DMS 273 (cell line): ENCODE measurements at regions not wholly inside any gene's neighbourhood (a gene's known extent, or its start where the extent isn't known, plus 50 kb on each side); places are given as distances from the start of the nearest gene placed in this dataset.

Experiments used
- DNase-seq: peaks from one replicate; lab custom pipeline; 2025; ENCODE audit not compliant: unreplicated experiment; lab: John Stamatoyannopoulos, UW

DNA sequence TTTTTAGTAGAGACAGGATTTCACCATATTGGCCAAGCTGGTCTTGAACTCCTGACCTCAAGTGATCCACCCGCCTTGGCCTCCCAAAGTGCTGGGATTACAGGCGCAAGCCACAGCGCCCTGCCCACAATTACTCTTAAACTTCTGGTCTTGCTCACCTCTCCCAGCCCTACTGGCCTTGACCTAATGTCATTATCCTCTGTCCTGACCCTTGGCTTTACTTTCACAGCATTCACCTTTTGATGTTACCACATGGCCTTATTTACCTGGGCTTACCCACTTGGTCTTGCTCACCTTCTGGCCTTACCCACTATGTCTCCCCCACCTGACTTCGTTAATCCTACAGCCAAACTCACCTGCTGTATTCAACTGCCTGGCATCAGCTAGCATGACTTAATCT is 105.9 kb downstream of the IL12A start:
- no peak for DNase-seq

DNA sequence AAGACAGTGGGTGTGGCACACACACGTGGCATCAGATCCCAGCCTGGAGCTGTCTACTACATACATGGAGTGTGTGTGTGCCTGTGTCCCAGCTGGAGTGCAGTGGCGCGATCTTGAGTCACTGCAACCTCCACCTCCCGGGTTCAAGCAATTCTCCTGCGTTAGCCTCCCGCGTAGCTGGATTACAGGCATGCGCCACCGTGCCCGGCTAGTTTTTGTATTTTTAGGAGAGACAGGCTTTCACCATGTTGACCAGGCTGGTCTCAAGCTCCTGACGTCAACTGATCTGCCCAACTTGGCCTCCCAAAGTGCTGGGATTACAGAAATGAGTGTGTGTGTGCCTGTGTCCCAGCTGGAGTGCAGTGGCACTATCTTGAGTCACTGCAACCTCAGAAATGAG is 108.8 kb downstream of the IL12A start:
- DNase-seq, result no peak

DNA sequence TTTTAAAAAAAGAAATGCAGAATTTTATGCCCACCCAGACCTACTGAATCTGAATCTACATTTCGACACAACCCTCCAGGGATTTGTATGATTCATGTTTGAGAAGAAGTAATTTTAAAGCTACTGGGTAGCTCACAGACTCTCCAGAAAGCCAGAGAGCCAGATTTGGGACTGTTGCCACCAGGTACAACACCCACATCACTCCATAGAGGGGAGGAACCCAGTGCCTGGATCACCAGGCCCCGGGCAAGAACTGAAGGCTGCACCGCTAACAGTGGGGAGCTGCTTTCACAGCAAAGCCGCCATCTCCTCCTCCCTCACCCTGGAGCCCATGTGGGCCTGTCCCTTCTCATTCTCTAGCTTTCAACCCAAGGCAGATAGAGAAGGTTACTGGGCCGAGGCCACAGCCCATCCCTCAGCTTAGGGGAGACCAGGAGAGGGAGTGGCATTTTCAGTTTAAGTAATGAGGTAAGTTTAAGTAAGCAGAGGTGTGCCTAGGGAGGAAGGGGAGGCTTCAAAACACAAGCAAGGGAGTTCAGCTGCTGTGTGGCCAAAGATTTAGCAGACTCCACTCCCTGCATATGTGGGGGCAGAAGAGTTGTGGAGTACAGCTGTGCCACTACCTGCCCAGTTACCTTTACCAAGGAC is 109.8 kb downstream of the IL12A start:
- DNase-seq, result no peak

DNA sequence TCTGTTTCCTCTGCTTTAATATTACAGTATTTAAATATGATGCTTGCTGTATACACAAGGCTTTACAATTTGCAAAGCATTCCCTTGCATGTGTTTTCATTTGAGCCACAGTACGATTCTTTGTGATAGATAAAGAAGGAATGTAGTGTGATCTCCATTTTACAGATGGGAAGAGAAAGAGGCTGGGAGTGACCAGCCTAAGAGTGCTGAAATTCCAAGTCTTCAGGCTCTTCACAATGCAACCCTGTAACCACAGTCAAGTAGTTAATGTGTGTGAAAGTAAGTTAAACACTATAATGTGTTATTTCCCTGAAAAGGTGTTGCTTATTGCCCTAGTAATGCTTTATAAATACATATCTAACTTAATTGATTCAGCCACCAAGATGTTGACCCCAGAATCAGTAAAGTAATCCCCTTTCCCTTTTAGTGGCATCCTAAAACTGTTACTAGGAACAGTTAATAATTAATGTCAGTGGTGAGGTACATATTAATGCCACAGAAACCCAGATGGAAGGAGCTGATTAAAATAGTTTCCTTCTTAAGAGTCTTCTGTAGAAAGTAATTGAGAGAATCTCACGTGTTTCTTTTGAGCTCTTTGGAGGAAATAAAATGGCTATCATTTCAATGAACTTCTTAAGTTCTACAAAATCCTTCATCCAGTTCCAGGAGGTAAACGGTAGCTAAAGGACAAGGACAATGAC is 110.4 kb downstream of the IL12A start:
- no peak for DNase-seq

DNA sequence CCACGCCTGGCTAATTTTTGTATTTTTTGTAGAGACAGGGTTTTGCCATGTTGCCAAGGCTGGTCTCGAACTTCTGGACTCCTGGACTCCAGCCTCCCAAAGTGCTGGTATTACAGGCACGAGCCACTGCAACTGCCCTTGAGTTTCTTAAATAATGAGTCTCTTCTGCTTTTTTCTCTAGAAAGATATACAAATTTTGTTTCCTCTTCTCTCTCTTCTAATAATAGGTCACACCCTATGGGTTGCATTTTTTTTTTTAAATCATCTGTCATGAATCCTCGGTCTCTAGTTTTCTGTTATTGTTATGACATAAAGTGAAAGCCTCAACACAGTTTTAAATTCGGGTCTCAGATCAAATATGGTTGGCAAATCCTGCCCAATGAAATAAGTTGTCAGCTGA is 111.2 kb downstream of the IL12A start:
- DNase-seq, result no peak

DNA sequence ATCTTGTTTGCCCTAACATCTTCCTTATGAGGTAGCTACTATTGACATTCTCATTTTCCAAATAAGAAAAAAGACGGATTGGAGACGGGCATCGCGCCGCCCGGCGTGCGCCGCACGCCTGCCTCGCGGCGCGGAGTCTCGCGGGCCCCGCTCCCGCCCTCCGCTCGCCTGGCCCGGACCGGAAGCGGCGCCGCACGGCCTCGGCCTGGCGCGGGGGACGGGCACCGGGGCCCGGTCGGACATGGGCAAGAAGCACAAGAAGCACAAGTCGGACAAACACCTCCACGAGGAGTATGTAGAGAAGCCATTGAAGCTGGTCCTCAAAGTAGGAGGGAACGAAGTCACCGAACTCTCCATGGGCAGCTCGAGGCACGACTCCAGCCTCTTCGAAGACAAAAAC is 112.0 kb downstream of the IL12A start:
- DNase-seq, result no peak

DNA sequence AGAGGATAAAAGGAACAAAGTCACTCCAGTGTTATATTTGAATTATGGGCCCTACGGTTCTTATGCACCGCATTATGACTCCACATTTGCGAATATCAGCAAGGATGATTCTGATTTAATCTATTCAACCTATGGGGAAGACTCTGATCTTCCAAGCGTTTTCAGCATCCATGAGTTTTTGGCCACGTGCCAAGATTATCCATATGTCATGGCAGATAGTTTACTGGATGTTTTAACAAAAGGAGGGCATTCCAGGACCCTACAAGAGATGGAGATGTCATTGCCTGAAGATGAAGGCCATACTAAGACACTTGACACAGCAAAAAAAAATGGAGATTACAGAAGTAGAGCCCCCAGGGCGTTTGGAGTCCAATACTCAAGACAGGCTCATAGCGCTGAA is 113.4 kb downstream of the IL12A start:
- DNase-seq, result peak; percentile 57

DNA sequence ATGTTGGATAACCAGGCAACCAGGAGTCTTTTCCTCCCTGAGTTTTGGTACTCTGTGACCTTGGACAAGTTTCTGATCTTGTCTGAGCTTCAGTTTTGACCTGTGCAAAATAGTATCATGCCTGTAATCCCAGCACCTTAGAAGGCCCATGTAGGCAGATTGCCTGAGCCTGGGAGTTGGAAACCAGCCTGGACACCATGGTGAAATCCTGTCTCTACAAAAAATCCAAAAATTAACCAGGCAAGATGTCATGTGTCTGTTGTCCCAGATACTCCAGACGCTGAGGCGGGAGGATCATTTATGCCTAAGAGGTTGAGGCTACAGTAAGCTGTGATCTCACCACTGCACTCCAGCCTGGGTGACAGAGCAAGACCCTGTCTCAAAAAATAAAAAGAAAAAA is 114.8 kb downstream of the IL12A start:
- DNase-seq, result no peak

DNA sequence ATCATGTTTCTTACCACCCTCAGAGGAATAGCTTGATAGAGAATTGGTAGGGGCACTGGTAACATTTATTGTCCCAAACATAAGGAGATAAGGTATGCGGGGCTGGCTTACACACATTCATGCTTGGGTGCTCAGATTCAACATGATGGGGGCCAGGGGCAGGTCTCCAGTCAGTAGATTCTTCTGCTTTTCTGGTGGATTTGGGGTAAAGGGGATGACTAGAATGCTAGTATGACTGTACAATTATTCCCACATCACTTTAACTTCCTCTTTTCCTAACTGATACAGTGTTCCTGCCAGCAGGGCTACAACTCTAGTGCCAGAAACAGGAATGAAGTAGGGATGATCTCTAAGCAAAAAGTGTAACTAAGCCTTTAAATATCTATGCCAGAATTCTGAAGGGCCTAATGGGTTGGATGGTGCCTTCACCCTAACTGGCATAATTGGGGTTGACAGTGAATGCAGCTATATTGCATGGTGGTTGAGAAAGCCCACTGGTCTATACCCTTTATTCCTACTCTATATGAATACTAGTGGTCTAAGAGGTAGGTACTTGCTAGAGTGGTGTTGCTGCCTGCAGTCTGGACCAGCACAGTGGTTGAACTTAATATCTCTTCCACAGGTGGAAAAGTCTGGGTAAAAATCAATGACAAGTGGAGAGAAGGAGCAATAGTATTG is 117.4 kb downstream of the IL12A start:
- no peak for DNase-seq

DNA sequence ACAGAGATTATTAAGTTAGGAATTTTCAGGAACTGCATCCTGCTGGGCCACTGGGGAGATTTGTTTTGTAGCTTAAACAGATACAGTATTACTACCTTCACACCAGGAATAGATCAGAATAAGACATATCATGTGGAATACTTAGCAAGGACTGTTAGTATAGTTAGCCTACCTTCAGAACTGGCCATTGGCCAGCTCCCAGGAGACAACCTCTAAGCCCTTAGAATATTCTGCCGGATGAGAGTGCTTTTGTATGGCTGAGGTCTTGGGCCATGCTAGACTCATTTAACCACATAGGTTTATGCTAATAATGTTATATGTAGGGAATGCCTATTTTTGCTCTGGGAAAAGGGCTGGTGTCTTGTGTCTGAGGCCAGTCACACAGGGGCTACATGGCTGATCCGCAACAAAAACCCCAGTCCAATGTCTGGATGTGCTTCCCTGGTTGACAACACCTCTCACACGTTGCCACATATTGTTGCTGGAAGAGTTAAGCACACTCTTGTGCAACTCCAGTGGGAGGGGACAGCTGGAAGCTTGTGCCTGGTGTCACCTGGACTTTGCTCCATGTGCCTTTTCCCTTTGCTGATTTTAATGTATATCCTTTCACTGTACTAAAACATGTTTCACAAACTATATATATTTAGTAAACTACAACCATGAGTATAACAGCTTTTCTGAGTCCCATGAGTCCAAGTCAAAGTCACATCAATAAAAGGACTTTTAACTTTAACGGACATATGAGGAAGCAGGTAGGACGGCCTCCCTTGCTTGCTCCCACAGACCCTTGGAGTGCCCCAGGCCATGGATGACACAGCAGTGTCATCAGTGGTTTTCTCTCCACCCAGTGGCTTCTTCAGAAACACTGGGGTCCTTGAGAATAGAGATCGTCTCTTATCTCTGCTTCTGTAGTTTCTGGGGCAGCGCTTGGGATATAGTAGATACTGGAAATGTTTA is 118.0 kb upstream of the C3orf80 start:
- DNase-seq, result peak; percentile 21

DNA sequence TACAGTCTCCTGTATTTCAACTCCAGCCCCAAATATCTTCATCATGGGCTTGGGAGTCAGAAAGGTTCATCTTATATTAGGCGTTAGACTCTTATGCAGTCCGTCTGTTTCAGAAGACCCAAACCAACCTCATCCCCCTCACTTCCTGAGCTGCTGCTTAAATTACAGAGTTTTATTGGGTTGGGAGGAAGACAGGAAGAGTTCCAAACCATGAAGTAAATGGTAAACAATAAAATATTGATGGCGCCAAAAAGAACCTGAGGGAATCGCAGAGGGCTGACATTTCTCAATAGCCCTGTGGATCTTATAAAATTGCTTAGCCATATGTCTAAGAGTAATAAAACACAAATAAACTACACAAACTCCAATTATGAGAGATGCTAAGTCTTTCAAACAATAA is 116.9 kb upstream of the C3orf80 start:
- DNase-seq, result no peak

DNA sequence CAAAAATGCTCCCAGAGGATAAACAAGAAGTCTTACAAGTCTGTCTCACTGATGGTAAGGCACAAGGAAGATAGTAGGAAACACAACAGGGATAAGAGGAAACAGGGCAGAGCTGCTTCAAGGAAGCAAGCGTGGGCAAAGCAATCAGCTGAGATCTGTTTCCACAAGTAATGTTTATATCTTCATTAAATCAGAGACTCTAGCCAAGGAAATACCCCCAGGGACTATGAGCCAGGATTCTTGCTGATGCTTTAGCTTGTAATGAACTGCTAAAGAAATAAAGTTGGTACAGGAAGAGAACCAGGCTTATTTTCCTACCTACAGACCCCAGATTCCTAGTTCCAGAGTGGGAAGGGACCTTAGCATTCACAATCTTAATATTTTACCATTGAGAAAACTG is 112.7 kb upstream of the C3orf80 start:
- DNase-seq, result peak; percentile 22

DNA sequence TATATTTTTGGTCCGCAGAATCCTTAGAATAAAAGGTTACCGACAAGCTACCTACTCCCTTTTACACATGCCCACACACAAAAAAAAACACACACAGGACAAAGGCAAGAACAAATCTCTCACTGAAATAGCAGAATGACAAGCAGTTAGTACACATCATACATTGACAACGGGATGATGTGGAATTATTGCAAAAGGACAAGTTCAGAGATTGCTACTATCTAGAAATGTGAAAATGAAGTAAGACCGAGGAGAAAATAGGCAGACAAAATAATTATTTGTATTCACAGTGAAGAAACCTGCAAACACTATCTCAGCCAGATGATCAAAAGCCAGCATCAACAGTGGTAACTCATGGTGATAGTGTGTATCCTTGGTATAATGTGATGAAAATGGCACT is 112.2 kb upstream of the C3orf80 start:
- no peak for DNase-seq

DNA sequence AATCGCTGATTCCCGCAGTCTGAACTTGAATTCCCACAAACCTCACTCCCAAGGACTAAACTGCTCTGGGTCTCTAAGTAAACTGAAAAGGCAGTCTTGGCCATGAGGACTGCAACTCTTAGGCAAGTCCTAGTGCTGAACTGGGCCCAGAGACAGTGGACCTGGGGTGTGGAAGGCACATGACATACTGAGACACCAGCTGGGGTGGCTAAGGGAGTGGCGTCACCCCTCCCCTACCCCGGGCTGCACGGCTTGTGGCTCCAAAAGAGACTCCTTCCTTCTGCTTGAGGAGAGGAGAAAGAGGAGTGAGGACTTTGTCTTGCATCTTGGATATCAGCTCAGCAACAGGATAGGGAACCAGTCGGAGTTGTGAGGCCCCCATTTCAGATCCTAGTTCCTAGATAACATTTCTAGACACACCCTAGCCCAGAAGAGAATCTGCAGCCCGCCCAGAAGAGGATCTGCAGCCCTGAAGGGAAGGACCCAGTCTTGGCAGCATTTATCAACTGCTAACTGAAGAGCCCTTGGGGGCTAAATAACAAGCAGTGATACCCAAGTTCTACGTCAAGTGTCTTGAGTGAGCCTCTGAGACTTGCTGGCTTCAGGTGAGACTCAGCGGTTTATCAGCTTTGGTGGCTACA is 110.7 kb upstream of the C3orf80 start:
- DNase-seq, result no peak

DNA sequence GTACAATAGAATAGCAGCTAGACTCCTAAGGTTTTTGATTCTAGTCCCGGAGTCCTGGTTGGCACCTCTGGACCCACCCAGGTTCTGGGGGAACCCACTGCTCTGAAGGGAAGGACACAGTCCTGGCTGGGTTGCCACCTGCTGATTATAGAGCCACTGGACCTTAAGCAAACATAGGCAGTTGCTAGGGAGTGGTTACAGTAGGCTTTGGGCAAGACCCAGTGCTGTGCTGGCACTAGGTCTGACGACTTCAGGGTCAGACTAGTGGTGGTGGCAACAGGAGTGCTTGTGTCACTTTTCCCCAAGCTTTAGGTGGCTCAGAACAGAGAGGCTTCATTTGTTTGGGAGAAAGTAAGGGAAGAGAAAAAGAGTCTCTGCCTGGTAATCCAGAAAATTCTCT is 109.8 kb upstream of the C3orf80 start:
- DNase-seq, result no peak

DNA sequence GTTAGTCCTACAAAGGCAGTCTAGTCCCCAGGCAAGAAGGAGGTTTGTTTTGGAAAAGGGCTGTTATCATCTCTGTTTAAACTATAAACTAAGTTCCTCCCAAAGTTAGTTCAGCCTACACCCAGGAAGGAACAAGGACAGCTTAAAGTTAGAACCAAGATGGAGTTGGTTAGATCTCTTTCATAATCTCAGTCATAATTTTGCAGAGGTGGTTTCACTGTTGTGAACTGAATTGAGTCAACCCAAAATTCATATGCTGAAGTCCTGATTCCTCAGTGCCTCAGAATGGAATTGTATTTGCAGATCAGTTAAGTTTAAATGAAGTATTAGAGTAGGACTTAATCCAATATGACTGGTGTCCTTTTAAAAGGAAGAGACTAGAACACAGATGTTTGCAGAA is 101.0 kb upstream of the C3orf80 start:
- no peak for DNase-seq

DNA sequence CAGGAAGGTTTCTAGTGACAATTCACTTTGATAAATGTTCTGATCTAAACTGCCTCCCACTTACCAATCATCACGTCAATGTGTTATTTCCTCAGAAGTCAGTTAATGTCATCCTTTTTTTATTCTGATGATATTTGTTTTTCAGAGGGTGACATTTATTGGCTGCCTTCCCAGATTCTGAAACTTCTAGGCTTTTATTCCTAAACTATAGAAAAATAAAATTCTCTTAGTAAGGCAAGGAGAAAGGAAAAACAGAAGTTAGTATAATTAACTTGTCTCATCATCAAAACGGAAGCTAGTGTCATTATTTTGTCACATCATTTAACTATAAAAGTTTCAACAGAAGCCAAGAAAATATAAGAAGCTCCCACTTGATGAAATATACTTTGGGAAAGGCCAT is 100.0 kb upstream of the C3orf80 start:
- no peak for DNase-seq

DNA sequence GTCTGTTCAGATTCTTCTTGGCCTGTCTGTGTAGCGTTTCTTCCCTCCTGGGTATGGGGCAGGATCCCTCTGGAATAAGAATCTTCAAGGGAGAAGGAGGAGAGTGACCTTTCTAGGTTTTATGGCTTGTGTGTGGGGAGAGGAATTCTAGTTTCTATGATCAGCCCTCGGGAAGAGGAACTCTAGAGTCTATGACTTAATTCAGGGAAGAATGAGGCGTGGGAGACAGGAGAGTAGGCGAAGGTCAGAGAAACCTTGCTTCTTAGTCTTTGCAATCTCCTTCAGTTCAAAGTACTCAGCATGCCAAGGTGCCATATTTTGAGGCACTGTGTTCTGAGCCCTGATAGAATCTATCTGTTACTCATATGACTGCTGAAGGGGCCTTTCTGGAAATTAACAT is 99.2 kb upstream of the C3orf80 start:
- DNase-seq, result no peak

DNA sequence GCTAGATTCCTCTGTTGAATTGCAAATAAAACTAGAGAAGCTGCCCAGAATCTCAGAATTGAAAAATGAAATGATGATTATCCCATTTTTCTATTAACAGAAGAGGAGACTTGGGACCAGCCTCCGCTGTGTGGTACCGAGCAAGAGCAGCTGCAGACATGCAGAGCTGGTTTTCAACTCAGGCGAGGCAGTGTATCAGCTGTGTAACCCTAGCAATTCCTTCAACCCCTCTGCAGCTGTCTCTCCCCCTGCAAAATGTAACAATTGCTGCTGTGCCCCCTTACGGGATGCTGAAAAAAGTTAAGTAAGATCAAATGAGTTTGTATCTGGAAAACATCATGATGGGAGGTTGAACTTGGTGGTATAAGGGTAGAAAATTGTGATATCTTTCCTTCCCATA is 98.5 kb upstream of the C3orf80 start:
- DNase-seq, result no peak

DNA sequence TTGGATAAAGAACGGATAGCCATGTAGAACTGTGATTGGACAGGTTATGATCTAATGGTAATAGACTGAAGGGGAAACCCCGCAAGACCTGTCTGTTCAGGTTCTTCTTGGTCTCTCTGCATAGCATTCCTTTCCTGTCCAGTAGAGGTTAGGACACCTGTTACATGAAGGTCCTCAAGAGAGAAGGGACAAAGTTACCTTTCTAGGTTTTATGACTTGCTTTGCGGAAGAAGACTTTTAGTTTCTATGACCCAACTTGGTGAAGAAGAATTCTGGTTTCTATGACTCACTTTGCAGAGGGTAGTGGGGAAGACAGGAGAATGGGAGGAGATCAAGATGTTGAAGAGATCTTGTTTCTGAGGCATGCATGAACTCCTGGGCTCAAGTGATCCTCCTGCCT is 97.9 kb upstream of the C3orf80 start:
- DNase-seq, result no peak

DNA sequence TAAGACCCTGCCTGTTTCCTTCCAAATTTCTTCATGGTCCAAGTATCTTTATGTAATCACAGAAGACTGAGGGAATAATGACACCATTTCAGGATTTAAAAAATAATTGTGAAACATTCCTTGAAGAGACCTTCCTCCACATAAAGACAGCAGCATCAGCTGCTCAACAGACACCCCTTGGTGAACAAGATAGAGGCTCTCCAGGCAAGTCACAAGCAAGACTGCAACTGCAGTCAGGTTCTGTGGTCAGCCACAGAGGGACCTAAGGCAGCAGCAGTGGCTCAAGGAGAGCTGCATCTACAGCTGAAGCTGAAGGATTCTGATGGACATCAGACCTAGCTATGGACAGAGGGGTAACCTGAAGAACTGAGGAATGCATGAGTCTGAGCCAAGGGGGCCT is 97.2 kb upstream of the C3orf80 start:
- no peak for DNase-seq
